GM18861 (cell line): ENCODE measurements at regions not wholly inside any gene's neighbourhood (a gene's known extent, or its start where the extent isn't known, plus 50 kb on each side); places are given as distances from the start of the nearest gene placed in this dataset.
"Not testable (repeated sequence)": the region's sequence is repeated elsewhere in the genome, so short reads cannot be mapped to it uniquely, and the experiment has no call there.

Experiments used
- ATAC-seq: cut with Tn5 transposase; IDR thresholded peaks from one replicate; pipeline ENCODE4 v1.9.1; 2021; ENCODE audit not compliant: unreplicated experiment

GRCh38 chr3:94482686-94483085 is 419.8 kb downstream of the NSUN3 start:
- ATAC-seq, result no peak

- no peak for ATAC-seq
These were observed 420.5 kb downstream of the NSUN3 start for GRCh38 chr3:94483403-94483802.

GRCh38 chr3:94494992-94495391 is 432.1 kb downstream of the NSUN3 start:
- ATAC-seq, result no peak

GRCh38 chr3:94500146-94500545 is 437.3 kb downstream of the NSUN3 start:
- no peak for ATAC-seq

GRCh38 chr3:94507354-94507753 is 444.5 kb downstream of the NSUN3 start:
- not testable (repeated sequence) for ATAC-seq

GRCh38 chr3:94512876-94513275 is 450.0 kb downstream of the NSUN3 start:
- no peak for ATAC-seq

GRCh38 chr3:94513600-94513999 is 450.7 kb downstream of the NSUN3 start:
- ATAC-seq, result no peak

- ATAC-seq, result no peak
These were observed 453.1 kb downstream of the NSUN3 start for GRCh38 chr3:94515983-94516382.

- ATAC-seq, result no peak
These were observed 457.5 kb downstream of the NSUN3 start for GRCh38 chr3:94520364-94520763.

GRCh38 chr3:94522488-94522887 is 459.6 kb downstream of the NSUN3 start:
- no peak for ATAC-seq

GRCh38 chr3:94524102-94524919 is 461.4 kb downstream of the NSUN3 start:
- no peak for ATAC-seq

- ATAC-seq, result no peak
These were observed 462.2 kb downstream of the NSUN3 start for GRCh38 chr3:94525043-94525442.

GRCh38 chr3:94529816-94530215 is 467.0 kb downstream of the NSUN3 start:
- ATAC-seq, result no peak

GRCh38 chr3:94532951-94533350 is 470.1 kb downstream of the NSUN3 start:
- ATAC-seq, result no peak

GRCh38 chr3:94539937-94540336 is 477.1 kb downstream of the NSUN3 start:
- ATAC-seq, result no peak

- no peak for ATAC-seq
These were observed 480.3 kb downstream of the NSUN3 start for GRCh38 chr3:94543161-94543560.

- no peak for ATAC-seq
These were observed 481.4 kb downstream of the NSUN3 start for GRCh38 chr3:94544131-94544789.

- no peak for ATAC-seq
These were observed 485.9 kb downstream of the NSUN3 start for GRCh38 chr3:94548581-94549316.

GRCh38 chr3:94561094-94561493 is 498.2 kb downstream of the NSUN3 start:
- no peak for ATAC-seq

- ATAC-seq, result no peak
These were observed 501.4 kb downstream of the NSUN3 start for GRCh38 chr3:94564247-94564646.

GRCh38 chr3:94568041-94568440 is 505.2 kb downstream of the NSUN3 start:
- no peak for ATAC-seq

GRCh38 chr3:94573337-94573736 is 510.5 kb downstream of the NSUN3 start:
- ATAC-seq, result no peak
